Mammary epithelial cell (primary cell): ENCODE measurements at regions not wholly inside any gene's neighbourhood (a gene's known extent, or its start where the extent isn't known, plus 50 kb on each side); places are given as distances from the start of the nearest gene placed in this dataset.

Experiments
- EZH2 ChIP-seq: IDR thresholded peaks from 2 replicates; pipeline ENCODE4 v1.6.1; 2012; ENCODE audit warnings: low read length, inconsistent platforms, borderline replicate concordance
- TF ChIP-seq, protein P1 (sequence below), 2 donors: IDR thresholded peaks in 1 of 2; conservative IDR thresholded peaks in 1 of 2; 2 replicates each; pipeline ENCODE4 v1.5.1; 2011 to 2012; ENCODE audit warnings: inconsistent platforms in 2 of 2, low read length in 2 of 2, mild to moderate bottlenecking in 2 of 2, control low read depth in 1 of 2, low read depth in 1 of 2; ENCODE audit not compliant: insufficient read depth in 1 of 2; ENCODE audit errors: extremely low read depth in 1 of 2

DNA sequence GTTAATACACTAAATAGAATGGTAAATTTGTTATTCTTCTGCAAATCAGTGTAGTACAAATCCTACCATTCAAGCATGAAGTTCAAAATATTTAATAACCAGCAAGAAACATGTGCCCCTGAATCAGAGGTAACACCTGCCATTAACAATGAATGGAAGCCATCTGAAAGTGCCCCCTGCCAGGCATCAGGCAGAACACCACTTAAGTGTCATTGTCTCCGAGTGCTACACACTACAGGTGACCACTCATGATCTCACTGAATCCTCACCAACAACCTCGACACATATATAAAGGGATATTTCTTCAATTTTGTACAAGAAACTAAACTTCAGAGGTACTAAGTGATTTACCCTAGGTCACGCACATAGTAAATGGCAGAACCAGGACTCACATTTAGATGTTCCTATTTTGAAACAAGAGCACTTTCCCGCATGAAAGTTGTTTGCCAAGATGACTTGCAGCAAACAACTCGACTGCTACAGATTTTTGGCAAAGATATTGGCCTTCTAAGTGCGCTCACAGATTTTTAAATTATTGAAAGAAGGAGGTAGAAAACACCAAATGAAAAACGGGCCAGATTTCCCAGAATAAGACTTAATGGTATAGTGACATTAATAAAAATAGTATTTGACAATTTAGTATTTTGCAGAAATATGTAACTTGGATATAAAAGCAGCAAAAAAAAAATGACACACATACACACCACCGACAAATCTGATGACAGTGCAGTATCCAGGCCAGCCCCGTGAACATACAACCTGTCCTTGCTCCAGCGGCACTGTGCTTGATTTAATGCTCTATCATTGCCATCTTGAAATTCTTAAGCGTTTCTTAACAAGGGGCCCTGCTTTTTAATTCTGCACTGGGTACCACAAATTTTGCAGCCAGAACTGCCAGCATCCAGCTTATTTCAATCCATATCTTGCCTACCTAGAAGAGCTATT, 274.5 kb downstream of the ALDH8A1 start:
- TF ChIP-seq, protein P1, sequence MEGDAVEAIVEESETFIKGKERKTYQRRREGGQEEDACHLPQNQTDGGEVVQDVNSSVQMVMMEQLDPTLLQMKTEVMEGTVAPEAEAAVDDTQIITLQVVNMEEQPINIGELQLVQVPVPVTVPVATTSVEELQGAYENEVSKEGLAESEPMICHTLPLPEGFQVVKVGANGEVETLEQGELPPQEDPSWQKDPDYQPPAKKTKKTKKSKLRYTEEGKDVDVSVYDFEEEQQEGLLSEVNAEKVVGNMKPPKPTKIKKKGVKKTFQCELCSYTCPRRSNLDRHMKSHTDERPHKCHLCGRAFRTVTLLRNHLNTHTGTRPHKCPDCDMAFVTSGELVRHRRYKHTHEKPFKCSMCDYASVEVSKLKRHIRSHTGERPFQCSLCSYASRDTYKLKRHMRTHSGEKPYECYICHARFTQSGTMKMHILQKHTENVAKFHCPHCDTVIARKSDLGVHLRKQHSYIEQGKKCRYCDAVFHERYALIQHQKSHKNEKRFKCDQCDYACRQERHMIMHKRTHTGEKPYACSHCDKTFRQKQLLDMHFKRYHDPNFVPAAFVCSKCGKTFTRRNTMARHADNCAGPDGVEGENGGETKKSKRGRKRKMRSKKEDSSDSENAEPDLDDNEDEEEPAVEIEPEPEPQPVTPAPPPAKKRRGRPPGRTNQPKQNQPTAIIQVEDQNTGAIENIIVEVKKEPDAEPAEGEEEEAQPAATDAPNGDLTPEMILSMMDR (conservative IDR thresholded peaks at IDR 0.05 in 1 of 2, IDR thresholded peaks at IDR 0.05 in 1 of 2; ENCODE audit: extremely low read depth in 1 of 2, insufficient read depth in 1 of 2, low read depth in 1 of 2, low read length in 2 of 2) = no peak
- no peak for TF ChIP-seq EZH2
